Keratinocyte (primary cell): ENCODE measurements at regions not wholly inside any gene's neighbourhood (a gene's known extent, or its start where the extent isn't known, plus 50 kb on each side); places are given as distances from the start of the nearest gene placed in this dataset.

Experiments
- DNase-seq: peaks from one replicate; pipeline ENCODE4 v3.0.0-alpha.2; 2011; ENCODE audit warnings: low read depth, missing footprints, low spot score
- FAIRE-seq: peaks from 2 replicates; lab custom pipeline; 2011; peaks lifted over from hg19 to GRCh38; lab: Jason Lieb, UNC
- H2AFZ ChIP-seq: 2 replicates; pipeline ENCODE4 v1.6.0; 2012; ENCODE audit warnings: low read length, control low read depth, inconsistent platforms; ENCODE audit not compliant: control insufficient read depth
- H3K27ac ChIP-seq: 2 replicates; pipeline ENCODE4 v1.5.1; 2011; ENCODE audit warnings: low read length; ENCODE audit not compliant: control insufficient read depth, insufficient read depth
- H3K27me3 ChIP-seq: 3 replicates; pipeline ENCODE4 v1.6.0; 2011; ENCODE audit warnings: low read length; ENCODE audit not compliant: control insufficient read depth, insufficient read depth; ENCODE audit errors: extremely low read depth
- H3K36me3 ChIP-seq, 2 experiments: 2 replicates in 1 of 2; 3 replicates in 1 of 2; pipeline ENCODE4 v1.5.1; 2011; ENCODE audit warnings: low read length in 2 of 2, mild to moderate bottlenecking in 1 of 2; ENCODE audit not compliant: control insufficient read depth in 2 of 2, insufficient read depth in 2 of 2; ENCODE audit errors: extremely low read depth in 1 of 2
- H3K4me1 ChIP-seq: 3 replicates; pipeline ENCODE4 v1.5.1; 2011; ENCODE audit warnings: low read length; ENCODE audit not compliant: control insufficient read depth, insufficient read depth; ENCODE audit errors: extremely low read depth
- H3K4me2 ChIP-seq: 3 replicates; pipeline ENCODE4 v1.6.0; 2011; ENCODE audit warnings: low read depth, low read length; ENCODE audit not compliant: control insufficient read depth, insufficient read depth; ENCODE audit errors: extremely low read depth
- H3K4me3 ChIP-seq, 3 experiments: fragments of 200-600 bp in 1 of 3; sonication (generic) in 1 of 3; 2 replicates in 2 of 3; 3 replicates in 1 of 3; pipeline ENCODE4 v1.5.1; 2011 to 2016; ENCODE audit warnings: low read length in 3 of 3, mild to moderate bottlenecking in 3 of 3, control low read depth in 2 of 3, inconsistent platforms in 1 of 3, low read depth in 1 of 3, mixed read lengths in 1 of 3, mixed run types in 1 of 3, moderate library complexity in 1 of 3; ENCODE audit not compliant: control insufficient read depth in 2 of 3, insufficient read depth in 2 of 3; ENCODE audit errors: extremely low read depth in 1 of 3
- H3K79me2 ChIP-seq: 2 replicates; pipeline ENCODE4 v1.6.0; 2012; ENCODE audit warnings: low read length; ENCODE audit not compliant: control insufficient read depth, insufficient read depth
- H3K9ac ChIP-seq: 3 replicates; pipeline ENCODE4 v1.6.0; 2011; ENCODE audit warnings: low read length; ENCODE audit not compliant: control insufficient read depth, insufficient read depth; ENCODE audit errors: extremely low read depth
- H3K9me1 ChIP-seq: 3 replicates; pipeline ENCODE4 v1.6.0; 2011; ENCODE audit warnings: low read length; ENCODE audit not compliant: control insufficient read depth, insufficient read depth; ENCODE audit errors: extremely low read depth
- H3K9me3 ChIP-seq: 2 replicates; pipeline ENCODE4 v1.5.1; 2012; ENCODE audit warnings: low read depth, low read length; ENCODE audit not compliant: control insufficient read depth
- H4K20me1 ChIP-seq: 3 replicates; pipeline ENCODE4 v1.6.0; 2011; ENCODE audit warnings: low read length; ENCODE audit not compliant: control insufficient read depth, insufficient read depth; ENCODE audit errors: extremely low read depth
- EZH2 ChIP-seq: IDR thresholded peaks from one replicate; pipeline ENCODE4 v1.6.1; 2012; ENCODE audit warnings: inconsistent platforms, mild to moderate bottlenecking, low read length, moderate library complexity
- dilution Hi-C: fragments of 300-500 bp; cut with MboI; formaldehyde crosslinking; loops from one replicate; pipeline ENCODE4 v1.7.0; 2020; ENCODE audit warnings: low sequenced_read_pairs; ENCODE audit not compliant: extremely low pct_ligation_motif_present
- TF ChIP-seq, protein P1 (sequence below), 3 experiments: IDR thresholded peaks in 1 of 3; conservative IDR thresholded peaks in 1 of 3; optimal IDR thresholded peaks in 1 of 3; 2 replicates in 2 of 3; 3 replicates in 1 of 3; pipeline versions ENCODE3 to v1.5.1; 2011; ENCODE audit warnings: low read length in 3 of 3, mild to moderate bottlenecking in 3 of 3, moderate library complexity in 2 of 3, control low read depth in 1 of 3, inconsistent platforms in 1 of 3; ENCODE audit not compliant: insufficient read depth in 2 of 3; ENCODE audit errors: extremely low read depth in 1 of 3

DNA sequence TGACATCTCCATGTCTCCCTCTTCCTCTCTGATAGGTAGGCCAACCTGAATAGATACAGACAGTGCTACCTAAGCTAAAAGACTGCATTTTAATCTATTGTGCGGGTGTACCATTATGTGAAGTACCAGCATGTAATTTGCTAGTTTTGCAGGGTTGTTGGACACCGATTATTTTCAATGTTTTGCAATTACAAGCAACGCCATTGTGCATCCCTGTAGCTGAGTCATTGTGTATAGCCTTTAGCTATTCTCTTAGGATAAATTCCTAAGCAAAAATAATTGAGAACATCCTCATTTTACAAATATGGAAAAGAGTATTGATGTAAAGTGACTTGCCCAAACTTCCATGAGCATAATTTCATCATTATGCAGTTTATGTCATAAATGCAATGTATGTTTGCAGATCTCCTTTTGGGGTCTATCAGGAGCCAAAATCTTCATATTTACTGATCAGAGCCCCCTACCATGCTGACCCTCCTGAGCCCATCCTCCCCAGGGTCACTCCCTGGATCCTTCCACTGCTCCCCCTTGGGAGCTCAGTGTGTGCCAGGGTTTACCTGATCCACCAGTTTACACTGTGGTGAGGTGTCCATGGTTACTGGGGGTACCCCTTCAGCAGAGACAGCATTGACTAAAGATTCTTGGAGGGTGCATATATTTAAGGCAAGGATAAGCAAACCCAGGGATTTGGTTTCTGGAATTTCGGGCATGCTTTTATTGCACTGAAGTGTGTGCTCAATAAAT, 80.6 kb downstream of the CCDC185 start:
- H4K20me1 ChIP-seq: no peaks in the 10 kb centered on the region
- no peaks in the 10 kb centered on the region for H3K36me3 ChIP-seq
- TF ChIP-seq, protein P1, sequence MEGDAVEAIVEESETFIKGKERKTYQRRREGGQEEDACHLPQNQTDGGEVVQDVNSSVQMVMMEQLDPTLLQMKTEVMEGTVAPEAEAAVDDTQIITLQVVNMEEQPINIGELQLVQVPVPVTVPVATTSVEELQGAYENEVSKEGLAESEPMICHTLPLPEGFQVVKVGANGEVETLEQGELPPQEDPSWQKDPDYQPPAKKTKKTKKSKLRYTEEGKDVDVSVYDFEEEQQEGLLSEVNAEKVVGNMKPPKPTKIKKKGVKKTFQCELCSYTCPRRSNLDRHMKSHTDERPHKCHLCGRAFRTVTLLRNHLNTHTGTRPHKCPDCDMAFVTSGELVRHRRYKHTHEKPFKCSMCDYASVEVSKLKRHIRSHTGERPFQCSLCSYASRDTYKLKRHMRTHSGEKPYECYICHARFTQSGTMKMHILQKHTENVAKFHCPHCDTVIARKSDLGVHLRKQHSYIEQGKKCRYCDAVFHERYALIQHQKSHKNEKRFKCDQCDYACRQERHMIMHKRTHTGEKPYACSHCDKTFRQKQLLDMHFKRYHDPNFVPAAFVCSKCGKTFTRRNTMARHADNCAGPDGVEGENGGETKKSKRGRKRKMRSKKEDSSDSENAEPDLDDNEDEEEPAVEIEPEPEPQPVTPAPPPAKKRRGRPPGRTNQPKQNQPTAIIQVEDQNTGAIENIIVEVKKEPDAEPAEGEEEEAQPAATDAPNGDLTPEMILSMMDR (optimal IDR thresholded peaks at IDR 0.05 in 1 of 3, IDR thresholded peaks at IDR 0.05 in 1 of 3, conservative IDR thresholded peaks at IDR 0.05 in 1 of 3; ENCODE audit: extremely low read depth in 1 of 3, insufficient read depth in 2 of 3, low read length in 3 of 3): no peak
- TF ChIP-seq EZH2: no peak
- H3K4me3 ChIP-seq: no peak overlapping the region
- H3K4me2 ChIP-seq: no peak overlapping the region
- no peak overlapping the region for H2AFZ ChIP-seq
- H3K27ac ChIP-seq: no peak overlapping the region
- no peaks in the 10 kb centered on the region for H3K79me2 ChIP-seq
- H3K9ac ChIP-seq: no peak overlapping the region
- dilution Hi-C loops: no loop called here
- DNase-seq (no peak), FAIRE-seq (no peak)
- no peaks in the 10 kb centered on the region for H3K9me3 ChIP-seq
- no peaks in the 10 kb centered on the region for H3K9me1 ChIP-seq
- H3K4me1 ChIP-seq: peaks cover 5% of the 10 kb centered on the region
- peaks cover 17% of the 10 kb centered on the region for H3K27me3 ChIP-seq

DNA sequence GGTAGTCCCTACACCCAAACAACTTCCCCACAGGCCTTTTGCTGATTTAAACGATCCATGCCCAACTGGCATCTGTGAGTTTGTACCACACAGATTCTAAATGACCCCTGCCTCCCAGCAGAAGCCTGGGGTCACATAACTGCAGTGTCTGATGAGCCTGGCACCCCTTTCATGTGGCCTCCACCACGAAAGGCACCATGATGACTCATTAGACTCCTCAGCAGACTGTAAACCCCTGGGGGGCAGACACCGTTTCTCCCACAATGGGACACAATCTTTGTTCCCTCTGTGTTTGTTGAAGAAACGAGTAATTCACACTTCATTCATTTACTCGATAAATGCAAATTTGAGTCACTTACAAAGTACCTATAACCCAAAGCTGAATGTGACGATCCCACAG, 81.6 kb downstream of the CCDC185 start:
- no peak overlapping the region for H3K4me3 ChIP-seq
- TF ChIP-seq EZH2: no peak
- TF ChIP-seq, protein P1 (optimal IDR thresholded peaks at IDR 0.05 in 1 of 3, IDR thresholded peaks at IDR 0.05 in 1 of 3, conservative IDR thresholded peaks at IDR 0.05 in 1 of 3; ENCODE audit: extremely low read depth in 1 of 3, insufficient read depth in 2 of 3, low read length in 3 of 3): no peak
- FAIRE-seq: no peak
- H3K9me1 ChIP-seq: no peaks in the 10 kb centered on the region
- no peak overlapping the region for H3K27ac ChIP-seq
- H3K9me3 ChIP-seq: no peaks in the 10 kb centered on the region
- dilution Hi-C loops: no loop called here
- H3K36me3 ChIP-seq: no peaks in the 10 kb centered on the region
- no peak overlapping the region for H2AFZ ChIP-seq
- H4K20me1 ChIP-seq: no peaks in the 10 kb centered on the region
- H3K27me3 ChIP-seq: peaks cover 23% of the 10 kb centered on the region
- H3K4me1 ChIP-seq: peaks cover 5% of the 10 kb centered on the region
- H3K4me2 ChIP-seq: no peak overlapping the region
- no peaks in the 10 kb centered on the region for H3K79me2 ChIP-seq
- H3K9ac ChIP-seq: no peak overlapping the region
- DNase-seq: no peak
